HUES64 (cell line): ENCODE measurements at regions not wholly inside any gene's neighbourhood (a gene's known extent, or its start where the extent isn't known, plus 50 kb on each side); places are given as distances from the start of the nearest gene placed in this dataset.

Source experiments
- H3K27ac ChIP-seq: 2 replicates; pipeline ENCODE4 v1.7.0; 2013; ENCODE audit warnings: low read depth, low read length, inconsistent platforms
- H3K27me3 ChIP-seq: 2 replicates; pipeline ENCODE4 v1.6.1; 2013; ENCODE audit warnings: mild to moderate bottlenecking, low read length; ENCODE audit not compliant: insufficient read depth
- H3K36me3 ChIP-seq: 2 replicates; pipeline ENCODE4 v1.6.1; 2013; ENCODE audit warnings: mild to moderate bottlenecking, low read length; ENCODE audit not compliant: insufficient read depth
- H3K4me1 ChIP-seq: 2 replicates; pipeline ENCODE4 v1.6.1; 2013; ENCODE audit warnings: mild to moderate bottlenecking, low read length, moderate library complexity; ENCODE audit not compliant: insufficient read depth
- H3K4me3 ChIP-seq: 2 replicates; pipeline ENCODE4 v1.5.1; 2013; ENCODE audit warnings: mild to moderate bottlenecking, low read length, moderate library complexity
- H3K9ac ChIP-seq: 2 replicates; pipeline ENCODE4 v1.6.1; 2013; ENCODE audit warnings: mild to moderate bottlenecking, low read depth, low read length
- H3K9me3 ChIP-seq: 2 replicates; pipeline ENCODE4 v1.6.1; 2013; ENCODE audit warnings: low read depth, low read length; ENCODE audit not compliant: insufficient read depth
- WGBS: fragments of 150-250, 120-280 bp; methylation state at CpG from one replicate; pipeline ENCODE4 v1.1.7; 2013; ENCODE audit warnings: missing lambda C conversion rate; 5-methylcytosine and 5-hydroxymethylcytosine counted together

GRCh38 chr13:61470786-61471185, 55.1 kb upstream of the PCDH20 start:
- Histone ChIP-seq H3K27me3 (no peaks in the 10 kb centered on the region), H3K27ac (no peak overlapping the region), H3K4me3 (no peak overlapping the region), H3K4me1 (no peaks in the 10 kb centered on the region), H3K9me3 (no peaks in the 10 kb centered on the region), H3K9ac (no peak overlapping the region), H3K36me3 (no peaks in the 10 kb centered on the region)
- WGBS = 40% methylated on average over 1 of the region's 2 CpGs

DNA sequence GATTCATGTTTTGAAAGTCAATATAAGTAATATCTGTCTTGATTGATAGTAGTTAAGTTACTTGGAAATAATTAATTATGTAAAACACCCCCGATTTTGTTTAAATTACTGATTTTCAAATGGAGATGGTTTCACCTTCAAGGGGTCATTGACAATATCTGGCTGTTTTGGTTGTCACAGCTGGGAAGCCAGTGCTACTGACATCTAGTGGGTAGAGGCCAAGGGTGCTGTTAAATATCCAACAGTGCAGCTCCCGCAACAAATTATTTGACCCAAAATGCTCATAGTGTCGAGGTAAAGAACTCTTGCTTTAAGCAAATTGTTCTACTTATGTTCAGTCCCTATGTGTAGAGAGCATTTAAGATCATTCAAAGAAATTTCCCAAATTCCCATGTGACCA, 50.6 kb upstream of the PCDH20 start:
- Histone ChIP-seq H3K36me3 (no peaks in the 10 kb centered on the region), H3K9ac (no peak overlapping the region), H3K4me1 (no peaks in the 10 kb centered on the region), H3K27ac (no peak overlapping the region), H3K9me3 (no peaks in the 10 kb centered on the region), H3K27me3 (no peaks in the 10 kb centered on the region), H3K4me3 (no peak overlapping the region)
- 70% methylated on average over 3 of the region's 3 CpGs for WGBS
